Breast epithelium (tissue), 4 donors: ENCODE measurements at regions not wholly inside any gene's neighbourhood (a gene's known extent, or its start where the extent isn't known, plus 50 kb on each side); places are given as distances from the start of the nearest gene placed in this dataset.

Source experiments
- DNase-seq, 2 donors: peaks; one replicate each; pipeline ENCODE4 v3.0.0-alpha.2; 2019; ENCODE audit warnings: low spot score in 2 of 2
- H3K27ac ChIP-seq, 2 donors: fragments of 200-600 bp; sonication (generic) in 1 of 2; one replicate each; pipeline ENCODE4 v1.5.1; 2016 to 2019; ENCODE audit warnings: mild to moderate bottlenecking in 1 of 2
- H3K27me3 ChIP-seq, 2 donors: fragments of 200-600 bp; sonication (generic) in 1 of 2; one replicate each; pipeline versions ENCODE4 v1.5.1 to v1.6.0; 2017 to 2019; ENCODE audit warnings: control low read depth in 1 of 2, mild to moderate bottlenecking in 1 of 2
- H3K36me3 ChIP-seq: fragments of 200-600 bp; one replicate; pipeline ENCODE4 v1.5.1; 2019
- H3K4me1 ChIP-seq, 2 donors: fragments of 200-600 bp; sonication (generic); one replicate each; pipeline ENCODE4 v1.5.1; 2016 to 2019; ENCODE audit warnings: control low read depth in 1 of 2
- H3K4me3 ChIP-seq, 3 donors: fragments of 200-600 bp; sonication (generic); 1 replicate in 2 of 3; 2 replicates in 1 of 3; pipeline ENCODE4 v1.5.1; 2016 to 2019; ENCODE audit warnings: mild to moderate bottlenecking in 3 of 3, moderate library complexity in 2 of 3
- H3K9me3 ChIP-seq, 2 donors: fragments of 200-600 bp; sonication (generic) in 1 of 2; one replicate each; pipeline ENCODE4 v1.5.1; 2016 to 2019; ENCODE audit warnings: control low read depth in 1 of 2
- CTCF ChIP-seq, 3 donors: fragments of 450-650 bp; IDR thresholded peaks; one replicate each; pipeline ENCODE4 v1.5.1; 2016 to 2017; ENCODE audit warnings: antibody characterized with exemption in 3 of 3, mild to moderate bottlenecking in 3 of 3, moderate library complexity in 3 of 3
- POLR2A ChIP-seq: fragments of 450-650 bp; IDR thresholded peaks from one replicate; pipeline ENCODE4 v1.6.1; 2016; ENCODE audit warnings: antibody characterized with exemption, mild to moderate bottlenecking, moderate library complexity
- POLR2AphosphoS5 ChIP-seq, 3 donors: sonication (generic); formaldehyde crosslinking; IDR thresholded peaks; one replicate each; pipeline ENCODE4 v1.6.1; 2017; ENCODE audit warnings: antibody characterized with exemption in 3 of 3
- intact Hi-C: fragments of 100-400 bp; cut with DNase I; formaldehyde crosslinking; loops from one replicate; pipeline ENCODE4 v1.15.1; 2023; ENCODE audit warnings: low total_unique reads

- no peak for TF ChIP-seq POLR2AphosphoS5 (IDR thresholded peaks at IDR 0.05)
- no peak for TF ChIP-seq CTCF (IDR thresholded peaks at IDR 0.05)
- no peak for TF ChIP-seq POLR2A
- DNase-seq, result no peak
- intact Hi-C loops, result no loop called here
- H3K4me3 ChIP-seq, result no peak overlapping the region
- no peaks in the 10 kb centered on the region for H3K27me3 ChIP-seq
- peak overlapping the region; percentile 27 to 64 for H3K27ac ChIP-seq
- no peaks in the 10 kb centered on the region for H3K4me1 ChIP-seq
- H3K36me3 ChIP-seq, result no peaks in the 10 kb centered on the region
- H3K9me3 ChIP-seq, result no peaks in the 10 kb centered on the region
These were observed 191.1 kb upstream of the FGGY start for GRCh38 chr1:59105548-59106507.

- DNase-seq, result peak in 1 of 2 donors; percentile 80
- TF ChIP-seq POLR2AphosphoS5 (IDR thresholded peaks at IDR 0.05), result peak in 1 of 3 donors; percentile 49
- TF ChIP-seq CTCF (IDR thresholded peaks at IDR 0.05), result no peak
- no peak for TF ChIP-seq POLR2A
These were observed 189.4 kb upstream of the FGGY start for GRCh38 chr1:59107516-59107915.

GRCh38 chr1:59107916-59108315 lies 189.0 kb upstream of the FGGY start:
- Histone ChIP-seq H3K36me3 (no peaks in the 10 kb centered on the region), H3K27ac (peak overlapping the region; percentile 30 to 68), H3K27me3 (no peaks in the 10 kb centered on the region), H3K9me3 (no peaks in the 10 kb centered on the region), H3K4me1 (no peaks in the 10 kb centered on the region), H3K4me3 (no peak overlapping the region)
- no peak for DNase-seq
- TF ChIP-seq POLR2A (no peak), CTCF (IDR thresholded peaks at IDR 0.05) (no peak), POLR2AphosphoS5 (IDR thresholded peaks at IDR 0.05) (no peak)
- intact Hi-C loops, result no loop called here

More at GRCh38 chr1:59107516-59107915, 189.4 kb upstream of the FGGY start:
- no peaks in the 10 kb centered on the region for H3K27me3 ChIP-seq
- intact Hi-C loops, result no loop called here
- H3K27ac ChIP-seq, result peak overlapping the region; percentile 50 to 68
- no peaks in the 10 kb centered on the region for H3K9me3 ChIP-seq
- H3K4me1 ChIP-seq, result no peaks in the 10 kb centered on the region
- H3K4me3 ChIP-seq, result no peak overlapping the region
- no peaks in the 10 kb centered on the region for H3K36me3 ChIP-seq

- Histone ChIP-seq H3K4me3 (no peak overlapping the region), H3K27ac (no peak overlapping the region), H3K9me3 (no peaks in the 10 kb centered on the region), H3K36me3 (no peaks in the 10 kb centered on the region), H3K4me1 (no peaks in the 10 kb centered on the region), H3K27me3 (no peaks in the 10 kb centered on the region)
- TF ChIP-seq CTCF (IDR thresholded peaks at IDR 0.05) (no peak), POLR2A (no peak), POLR2AphosphoS5 (IDR thresholded peaks at IDR 0.05) (no peak)
- intact Hi-C loops, result no loop called here
- no peak for DNase-seq
These were observed 188.2 kb upstream of the FGGY start for GRCh38 chr1:59108481-59109317.
